HG02610 (cell line): ENCODE measurements at regions not wholly inside any gene's neighbourhood (a gene's known extent, or its start where the extent isn't known, plus 50 kb on each side); places are given as distances from the start of the nearest gene placed in this dataset.

Experiments used
- ATAC-seq: cut with Tn5 transposase; IDR thresholded peaks from one replicate; pipeline ENCODE4 v1.9.1; 2021; ENCODE audit warnings: mild to moderate bottlenecking, moderate library complexity; ENCODE audit not compliant: unreplicated experiment

GRCh38 chr20:10951216-10951615 lies 277.4 kb upstream of the JAG1 start:
- ATAC-seq = no peak

- ATAC-seq = no peak
Observed at GRCh38 chr20:10951904-10952303, 278.1 kb upstream of the JAG1 start.

GRCh38 chr20:10953437-10953836 lies 279.6 kb upstream of the JAG1 start:
- ATAC-seq = no peak

- no peak for ATAC-seq
Observed at GRCh38 chr20:10954137-10954840, 280.5 kb upstream of the JAG1 start.

GRCh38 chr20:10954908-10955580 lies 281.2 kb upstream of the JAG1 start:
- no peak for ATAC-seq

GRCh38 chr20:10958279-10958678 lies 284.5 kb upstream of the JAG1 start:
- no peak for ATAC-seq

GRCh38 chr20:10960416-10960815 lies 286.6 kb upstream of the JAG1 start:
- no peak for ATAC-seq

GRCh38 chr20:10961651-10962288 lies 288.0 kb upstream of the JAG1 start:
- ATAC-seq = no peak

- ATAC-seq = no peak
Observed at GRCh38 chr20:10962937-10963336, 289.1 kb upstream of the JAG1 start.

- ATAC-seq = no peak
Observed at GRCh38 chr20:10963717-10964266, 290.0 kb upstream of the JAG1 start.

- ATAC-seq = no peak
Observed at GRCh38 chr20:10965936-10966470, 292.2 kb upstream of the JAG1 start.

GRCh38 chr20:10970109-10970508 lies 296.3 kb upstream of the JAG1 start:
- ATAC-seq = no peak

GRCh38 chr20:10971096-10971495 lies 297.3 kb upstream of the JAG1 start:
- ATAC-seq = no peak

- ATAC-seq = no peak
Observed at GRCh38 chr20:10972219-10972860, 298.5 kb upstream of the JAG1 start.

GRCh38 chr20:10976051-10976450 lies 302.3 kb upstream of the JAG1 start:
- no peak for ATAC-seq

GRCh38 chr20:10978019-10978702 lies 304.4 kb upstream of the JAG1 start:
- no peak for ATAC-seq

GRCh38 chr20:10978713-10979112 lies 304.9 kb upstream of the JAG1 start:
- ATAC-seq = no peak

- no peak for ATAC-seq
Observed at GRCh38 chr20:10982692-10983091, 308.9 kb upstream of the JAG1 start.

- ATAC-seq = no peak
Observed at GRCh38 chr20:10984294-10984693, 310.5 kb upstream of the JAG1 start.

GRCh38 chr20:10984913-10985312 lies 311.1 kb upstream of the JAG1 start:
- ATAC-seq = no peak

- ATAC-seq = no peak
Observed at GRCh38 chr20:10985536-10985935, 311.7 kb upstream of the JAG1 start.
